Stimulated activated CD8-positive, alpha-beta memory T cell treated with anti-CD3 and anti-CD28 coated beads, Interleukin-2, amount 100 ng/mL, for 48 hours (primary cell): ENCODE measurements at regions not wholly inside any gene's neighbourhood (a gene's known extent, or its start where the extent isn't known, plus 50 kb on each side); places are given as distances from the start of the nearest gene placed in this dataset.
"Not testable (repeated sequence)": the region's sequence is repeated elsewhere in the genome, so short reads cannot be mapped to it uniquely, and the experiment has no call there.

Source experiments
- DNase-seq, 2 donors: peaks; one replicate each; pipeline ENCODE4 v3.0.0-alpha.2; 2020; ENCODE audit warnings: low read depth in 2 of 2

GRCh38 chr5:113652161-113652560, 138.7 kb downstream of the YTHDC2 start:
- DNase-seq = no peak

- DNase-seq = no peak
Observed at GRCh38 chr5:113654828-113655227, 141.3 kb downstream of the YTHDC2 start.

DNA sequence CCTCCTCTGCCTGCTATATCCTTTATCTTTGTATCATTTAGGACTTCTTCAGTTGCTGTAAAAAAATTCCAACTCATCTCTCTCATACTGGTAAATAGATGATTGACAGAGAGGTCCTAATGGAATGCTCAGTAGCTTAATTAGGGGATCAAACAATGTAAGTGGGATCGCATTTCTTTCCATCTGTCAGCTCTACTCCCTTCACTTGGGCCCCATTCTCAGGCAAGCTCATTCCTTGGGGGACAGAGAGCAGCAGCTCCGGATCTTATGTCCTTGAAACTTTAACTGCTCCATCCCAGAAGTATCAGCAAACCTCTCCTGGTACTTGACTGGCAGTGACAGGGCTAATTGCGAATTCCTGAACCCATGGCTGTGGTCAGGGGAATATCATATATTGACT, 146.7 kb downstream of the YTHDC2 start:
- no peak for DNase-seq

GRCh38 chr5:113660706-113661250, 147.3 kb downstream of the YTHDC2 start:
- DNase-seq = no peak

GRCh38 chr5:113663879-113664541, 150.5 kb downstream of the YTHDC2 start:
- peak; percentile 8 to 13 for DNase-seq

DNA sequence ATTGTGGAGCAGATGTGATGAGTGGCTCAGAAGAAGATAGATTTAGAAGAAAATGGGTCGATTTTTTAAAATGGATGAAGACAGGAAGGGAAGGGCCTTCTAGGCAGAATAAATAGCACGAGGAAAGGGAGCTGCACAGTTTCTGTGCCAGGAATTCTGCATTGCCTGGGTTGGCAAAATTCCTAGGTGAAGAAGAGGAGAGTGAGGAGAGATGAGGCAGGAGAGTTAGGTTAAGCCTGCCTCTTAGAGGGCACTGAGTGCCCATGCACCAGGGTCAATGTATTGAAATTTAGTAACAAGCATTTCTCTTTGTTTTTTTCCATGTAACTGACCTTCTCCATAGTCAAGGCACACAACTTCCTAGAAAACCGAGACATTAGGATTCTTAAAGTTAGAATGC, 159.5 kb downstream of the YTHDC2 start:
- no peak for DNase-seq

DNA sequence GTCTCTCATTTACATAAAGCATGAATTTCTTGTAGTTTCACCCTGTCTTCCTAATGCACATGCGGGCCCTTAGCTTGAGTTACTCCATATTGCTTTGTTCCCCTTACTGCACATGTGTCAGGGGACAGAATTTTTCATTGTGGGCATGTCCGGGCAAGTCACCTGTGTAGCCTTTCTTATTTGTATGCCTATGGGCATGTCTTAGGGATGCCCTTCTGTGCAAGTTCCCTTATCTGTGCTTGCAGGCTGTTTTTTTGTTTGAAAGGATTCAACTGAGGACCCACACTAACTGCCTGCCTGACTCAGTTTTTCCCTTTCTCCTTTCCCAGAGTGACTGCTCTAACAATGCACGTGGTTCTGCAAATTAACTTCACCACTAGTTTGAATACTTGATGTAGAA, 161.7 kb downstream of the YTHDC2 start:
- DNase-seq = no peak

DNA sequence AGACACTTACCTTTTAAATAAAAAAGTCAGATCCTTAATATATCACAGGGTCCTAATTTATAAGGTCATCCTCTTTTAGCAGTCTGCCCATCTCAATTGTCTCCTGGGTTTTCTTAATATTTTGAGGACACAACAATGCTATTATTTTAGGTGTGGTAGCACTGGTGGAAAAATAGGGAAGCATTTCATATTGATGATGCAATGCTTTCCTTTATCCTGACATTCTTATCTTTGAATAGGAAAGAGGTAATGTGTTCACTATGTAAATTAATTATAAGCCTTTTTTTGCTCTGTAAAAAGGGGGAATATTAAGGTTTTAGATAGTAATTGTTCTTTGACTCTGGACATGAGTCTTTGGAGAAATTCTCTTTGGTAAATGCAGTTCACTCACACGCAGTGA, 164.7 kb downstream of the YTHDC2 start:
- DNase-seq = no peak

DNA sequence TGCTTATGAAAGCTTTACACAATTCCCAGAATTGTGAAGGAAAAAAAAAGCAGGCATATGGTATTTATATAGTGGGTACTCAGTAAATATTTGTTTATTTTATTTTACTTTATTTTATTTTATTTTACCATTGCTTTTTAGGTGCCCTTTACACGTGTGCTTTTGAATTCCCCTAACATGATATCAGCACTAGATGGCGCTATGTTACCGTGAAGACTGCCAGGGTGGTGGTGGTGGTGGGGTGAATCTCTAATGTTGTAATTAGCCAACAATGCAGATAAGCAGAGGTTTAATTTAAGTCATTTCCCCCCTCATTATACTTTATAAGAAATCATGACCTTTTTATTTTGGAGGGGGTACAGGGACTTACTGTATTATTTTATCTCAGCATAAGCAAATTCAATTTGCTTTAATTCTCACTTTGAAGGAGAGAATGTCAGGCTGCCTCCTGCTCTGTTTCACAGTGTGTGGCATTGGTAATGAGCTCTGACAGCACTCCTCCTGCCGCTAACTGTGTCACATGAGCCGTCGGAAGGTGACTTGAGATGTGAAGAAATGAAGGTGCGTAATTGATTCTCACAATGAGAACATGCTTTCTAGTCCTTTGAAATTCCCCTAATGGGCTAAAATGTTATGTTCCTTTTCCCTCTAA, 165.6 kb downstream of the YTHDC2 start:
- DNase-seq = no peak

DNA sequence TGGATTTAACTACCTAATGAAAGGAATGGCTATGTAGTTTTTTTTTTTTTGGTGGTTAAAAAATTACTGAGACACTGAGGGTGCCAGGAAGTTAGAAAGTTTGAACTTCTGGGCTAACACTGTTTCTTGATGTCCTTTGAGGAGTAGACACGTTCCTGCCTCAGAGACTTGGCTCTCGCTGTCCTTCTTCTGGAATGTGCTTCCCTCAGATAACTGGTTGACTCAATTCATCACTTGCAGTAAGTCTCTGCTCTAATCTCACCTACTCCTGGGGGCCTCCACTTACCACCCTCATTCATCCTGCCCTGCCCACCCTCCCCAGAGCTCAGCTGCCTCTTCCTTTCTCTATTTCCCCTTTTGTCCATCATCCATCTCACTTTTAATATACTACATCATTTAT, 167.0 kb downstream of the YTHDC2 start:
- DNase-seq = no peak

GRCh38 chr5:113682497-113683136, 169.1 kb downstream of the YTHDC2 start:
- DNase-seq = no peak

- no peak for DNase-seq
Observed at GRCh38 chr5:113683211-113683610, 169.7 kb downstream of the YTHDC2 start.

GRCh38 chr5:113686599-113686998, 173.1 kb downstream of the YTHDC2 start:
- DNase-seq = no peak

DNA sequence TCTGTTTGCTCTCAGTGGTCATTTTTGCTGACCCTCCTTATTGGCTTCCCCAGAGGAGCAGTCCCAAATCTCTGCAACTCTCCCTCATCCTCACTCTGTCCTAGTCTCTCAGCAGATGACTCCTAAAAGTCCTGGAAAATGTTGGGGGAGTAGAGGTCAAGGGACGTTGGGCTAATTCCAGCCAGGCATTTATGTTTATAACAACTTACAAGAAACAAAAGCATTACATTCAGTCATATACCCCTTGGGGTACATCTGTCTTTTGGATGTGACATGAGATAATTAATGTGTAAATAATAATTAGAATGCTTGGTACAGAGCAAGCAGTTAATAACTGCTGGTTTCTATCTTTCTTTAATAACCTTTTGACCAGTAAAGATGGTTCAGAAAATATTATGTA, 176.2 kb downstream of the YTHDC2 start:
- no peak for DNase-seq

DNA sequence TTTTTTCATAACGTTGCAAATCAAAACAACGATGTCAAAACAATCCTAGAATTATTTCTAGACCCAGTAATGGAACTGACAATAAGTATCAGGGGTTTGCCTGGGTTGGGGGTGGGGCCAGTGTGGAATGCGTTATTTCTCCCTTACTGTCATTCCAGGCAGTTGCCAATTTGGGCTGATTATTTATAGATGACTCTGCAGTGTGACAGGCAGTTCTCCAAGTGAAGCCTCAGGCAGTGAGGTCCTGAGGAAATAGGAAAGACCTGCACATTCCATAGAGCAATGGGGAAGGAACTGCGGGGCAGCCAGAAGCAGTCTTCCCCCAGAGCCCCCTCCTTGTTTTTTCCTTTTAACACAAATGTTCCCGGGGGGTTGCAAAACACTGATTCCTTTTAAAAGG, 179.0 kb downstream of the YTHDC2 start:
- no peak for DNase-seq

DNA sequence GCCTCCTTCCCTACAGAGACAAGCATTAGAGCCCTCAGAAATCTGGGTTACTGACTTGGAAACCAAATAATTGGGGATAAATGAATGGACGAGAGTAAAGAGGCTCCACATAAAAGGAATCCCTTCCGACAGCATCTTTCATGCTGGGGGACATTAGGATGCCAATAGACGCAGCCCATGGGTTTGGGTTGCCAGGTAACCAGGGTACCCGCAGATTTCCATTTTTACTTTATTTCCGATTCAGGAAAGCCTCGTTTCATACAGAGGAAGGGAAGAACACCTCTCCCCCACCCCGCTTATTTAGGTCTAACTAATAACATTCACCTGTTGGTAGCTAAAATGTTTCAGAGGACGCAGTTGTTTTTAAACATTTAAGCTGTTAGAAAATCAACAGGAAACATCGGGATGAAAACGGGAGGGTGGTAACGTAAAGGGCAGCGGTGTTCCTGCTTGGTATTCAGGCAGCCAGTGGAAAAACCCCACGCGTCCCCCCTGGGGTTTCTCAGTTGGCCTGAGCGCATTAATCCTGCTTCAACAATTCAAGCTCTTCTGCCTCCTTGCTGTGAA, 179.5 kb downstream of the YTHDC2 start:
- no peak for DNase-seq

- DNase-seq = no peak
Observed at GRCh38 chr5:113693701-113694100, 180.2 kb downstream of the YTHDC2 start.

- DNase-seq = no peak
Observed at GRCh38 chr5:113694576-113694975, 181.1 kb downstream of the YTHDC2 start.

GRCh38 chr5:113703266-113703665, 189.8 kb downstream of the YTHDC2 start:
- DNase-seq = no peak

GRCh38 chr5:113705657-113706056, 192.2 kb downstream of the YTHDC2 start:
- DNase-seq = no peak

- DNase-seq = no peak
Observed at GRCh38 chr5:113713051-113713450, 199.6 kb downstream of the YTHDC2 start.

- not testable (repeated sequence) for DNase-seq
Observed at GRCh38 chr5:113715921-113716320, 202.4 kb downstream of the YTHDC2 start.

GRCh38 chr5:113719549-113719948, 206.1 kb downstream of the YTHDC2 start:
- DNase-seq = no peak
